Prostate gland (tissue), 2 donors: ENCODE measurements at regions not wholly inside any gene's neighbourhood (a gene's known extent, or its start where the extent isn't known, plus 50 kb on each side); places are given as distances from the start of the nearest gene placed in this dataset.

Experiments
- POLR2A ChIP-seq: fragments of 450-650 bp; IDR thresholded peaks from one replicate; pipeline ENCODE4 v1.6.1; 2016; ENCODE audit warnings: antibody characterized with exemption, mild to moderate bottlenecking
- POLR2AphosphoS5 ChIP-seq: sonication (generic); formaldehyde crosslinking; IDR thresholded peaks from one replicate; pipeline ENCODE4 v1.6.1; 2017; ENCODE audit warnings: antibody characterized with exemption
- TF ChIP-seq, protein P1 (sequence below), 4 experiments: fragments of 200-600 bp in 2 of 4; fragments of 450-650 bp in 2 of 4; sonication (generic) in 2 of 4; IDR thresholded peaks; 1 replicate in 3 of 4; 2 replicates in 1 of 4; pipeline ENCODE4 v1.5.1; 2016 to 2019; ENCODE audit warnings: antibody characterized with exemption in 4 of 4, mild to moderate bottlenecking in 2 of 4, moderate library complexity in 2 of 4

DNA sequence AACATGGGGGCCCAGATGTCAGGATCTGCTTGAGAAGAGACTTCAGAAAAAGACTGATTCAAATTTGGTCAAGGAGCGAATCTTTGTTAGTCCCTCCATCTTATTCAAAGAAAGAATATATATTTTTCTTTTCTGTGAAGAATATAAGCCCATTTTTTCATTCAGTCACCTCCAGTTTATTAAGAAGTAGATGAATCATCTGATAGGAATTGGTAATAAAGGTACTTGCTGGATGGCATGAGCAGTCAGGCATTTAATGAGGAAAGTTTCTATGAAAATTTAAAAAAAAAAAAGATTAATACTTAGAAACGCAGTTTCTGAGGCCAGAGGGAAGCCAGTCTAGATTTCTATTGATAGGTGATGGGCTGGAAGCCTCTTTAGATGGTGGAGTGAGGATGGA, 373.1 kb upstream of the SMC2 start:
- TF ChIP-seq POLR2A, result no peak
- no peak for TF ChIP-seq POLR2AphosphoS5
- TF ChIP-seq, protein P1, sequence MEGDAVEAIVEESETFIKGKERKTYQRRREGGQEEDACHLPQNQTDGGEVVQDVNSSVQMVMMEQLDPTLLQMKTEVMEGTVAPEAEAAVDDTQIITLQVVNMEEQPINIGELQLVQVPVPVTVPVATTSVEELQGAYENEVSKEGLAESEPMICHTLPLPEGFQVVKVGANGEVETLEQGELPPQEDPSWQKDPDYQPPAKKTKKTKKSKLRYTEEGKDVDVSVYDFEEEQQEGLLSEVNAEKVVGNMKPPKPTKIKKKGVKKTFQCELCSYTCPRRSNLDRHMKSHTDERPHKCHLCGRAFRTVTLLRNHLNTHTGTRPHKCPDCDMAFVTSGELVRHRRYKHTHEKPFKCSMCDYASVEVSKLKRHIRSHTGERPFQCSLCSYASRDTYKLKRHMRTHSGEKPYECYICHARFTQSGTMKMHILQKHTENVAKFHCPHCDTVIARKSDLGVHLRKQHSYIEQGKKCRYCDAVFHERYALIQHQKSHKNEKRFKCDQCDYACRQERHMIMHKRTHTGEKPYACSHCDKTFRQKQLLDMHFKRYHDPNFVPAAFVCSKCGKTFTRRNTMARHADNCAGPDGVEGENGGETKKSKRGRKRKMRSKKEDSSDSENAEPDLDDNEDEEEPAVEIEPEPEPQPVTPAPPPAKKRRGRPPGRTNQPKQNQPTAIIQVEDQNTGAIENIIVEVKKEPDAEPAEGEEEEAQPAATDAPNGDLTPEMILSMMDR (IDR thresholded peaks at IDR 0.05), result no peak
